GM19043 (cell line): ENCODE measurements at regions not wholly inside any gene's neighbourhood (a gene's known extent, or its start where the extent isn't known, plus 50 kb on each side); places are given as distances from the start of the nearest gene placed in this dataset.
"Not testable (repeated sequence)": the region's sequence is repeated elsewhere in the genome, so short reads cannot be mapped to it uniquely, and the experiment has no call there.

Source experiments
- ATAC-seq: cut with Tn5 transposase; IDR thresholded peaks from one replicate; pipeline ENCODE4 v1.9.1; 2021; ENCODE audit warnings: low read depth; ENCODE audit not compliant: unreplicated experiment

GRCh38 chr6:22117631-22118030, 179.2 kb downstream of the PRL start:
- no peak for ATAC-seq

DNA sequence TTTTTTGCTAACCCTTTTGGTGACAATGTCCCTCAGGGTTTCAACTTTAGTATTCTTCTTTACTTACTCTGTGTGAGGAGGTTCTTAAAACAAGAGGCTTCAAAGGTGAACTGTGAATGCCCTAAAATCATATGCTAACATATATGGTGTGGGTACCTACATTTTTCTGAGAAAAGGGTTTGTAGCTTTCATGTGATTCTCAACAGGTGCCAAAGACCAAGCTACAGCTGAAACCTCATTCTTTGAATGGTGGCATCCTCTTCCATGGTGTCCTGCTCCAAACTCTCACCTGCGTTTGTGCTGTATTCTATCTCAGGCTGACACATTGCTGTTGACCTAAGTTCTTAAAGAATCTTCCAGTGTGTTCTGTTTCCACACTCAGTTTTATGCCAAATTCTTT, 177.3 kb downstream of the PRL start:
- no peak for ATAC-seq

- ATAC-seq, result no peak
These were observed 172.1 kb downstream of the PRL start for GRCh38 chr6:22124756-22125155.

DNA sequence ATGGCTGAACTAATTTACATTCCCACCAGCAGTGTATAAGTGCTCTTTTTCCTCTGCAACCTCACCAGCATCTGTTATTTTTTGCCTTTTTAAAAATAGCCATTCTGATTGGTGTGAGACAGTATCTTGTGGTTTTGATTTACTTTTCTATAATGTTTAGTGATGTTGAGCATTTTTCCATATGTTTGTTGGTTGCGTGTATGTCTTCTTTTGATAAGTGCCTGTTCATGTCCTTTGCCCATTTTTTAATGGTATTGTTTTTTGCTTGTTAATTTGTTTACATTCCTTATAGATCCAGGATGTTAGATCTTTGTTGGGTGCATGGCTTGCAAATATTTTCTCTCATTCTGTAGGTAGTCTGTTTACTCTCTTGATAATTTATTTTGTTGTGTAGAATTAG, 169.9 kb downstream of the PRL start:
- no peak for ATAC-seq

GRCh38 chr6:22129751-22130150, 167.1 kb downstream of the PRL start:
- no peak for ATAC-seq

DNA sequence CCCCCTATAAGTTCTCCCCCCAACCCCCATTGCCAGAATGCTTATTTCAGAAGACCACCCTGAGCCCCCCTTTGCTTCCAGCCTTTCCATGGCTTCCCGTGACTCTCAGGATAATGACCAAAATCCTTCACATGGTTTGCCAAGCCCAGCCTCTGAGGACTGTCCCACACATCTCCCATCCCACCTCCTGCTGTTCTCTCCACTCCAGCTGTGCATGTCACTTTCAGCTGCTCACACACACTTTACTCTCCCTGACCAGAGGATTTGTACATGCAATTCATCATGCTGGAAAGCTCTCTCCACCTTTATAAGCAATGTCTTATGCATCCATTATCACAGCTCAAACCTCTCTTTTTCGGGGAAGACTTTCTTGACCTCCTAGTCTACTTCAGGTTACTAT, 164.2 kb downstream of the PRL start:
- no peak for ATAC-seq

DNA sequence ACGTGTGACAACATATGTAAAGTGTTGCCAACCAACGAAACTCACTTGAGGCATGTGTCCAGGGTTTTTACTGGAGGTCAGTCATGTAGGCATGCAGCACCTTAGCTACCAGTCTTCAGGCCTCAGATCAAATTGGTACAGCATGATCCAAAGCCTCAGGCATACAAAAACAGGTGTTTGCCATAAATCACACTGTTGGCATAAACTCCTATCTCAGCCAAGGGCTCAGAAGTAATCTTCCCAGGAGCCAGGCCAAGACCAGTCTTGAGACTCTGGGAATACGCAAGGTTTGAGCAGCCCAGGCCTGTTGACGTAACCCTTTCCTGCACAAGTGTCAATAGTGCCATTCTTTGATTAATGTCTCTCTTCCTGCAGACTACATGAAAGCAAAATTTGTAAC, 163.5 kb downstream of the PRL start:
- no peak for ATAC-seq

GRCh38 chr6:22134308-22134707, 162.5 kb downstream of the PRL start:
- ATAC-seq, result no peak

GRCh38 chr6:22135395-22135794, 161.4 kb downstream of the PRL start:
- ATAC-seq, result no peak

DNA sequence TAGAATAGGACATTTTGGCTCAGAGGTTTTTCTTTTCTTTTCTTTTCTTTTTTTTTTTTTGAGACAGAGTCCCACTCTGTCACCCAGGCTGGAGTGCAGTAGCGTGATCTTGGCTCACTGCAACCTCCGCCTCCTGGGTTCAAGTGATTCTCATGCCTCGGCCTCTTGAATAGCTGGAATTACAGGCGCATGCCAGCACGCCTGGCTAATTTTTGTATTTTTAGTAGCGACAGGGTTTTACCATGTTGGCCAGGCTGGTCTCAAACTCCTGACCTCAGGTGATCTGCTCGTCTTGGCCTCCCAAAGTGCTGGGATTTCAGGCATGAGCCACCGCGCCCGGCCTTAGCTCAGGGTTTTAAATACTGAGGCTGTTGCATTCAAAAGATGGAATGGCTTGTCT, 156.1 kb downstream of the PRL start:
- not testable (repeated sequence) for ATAC-seq

GRCh38 chr6:22141241-22141745, 155.5 kb downstream of the PRL start:
- no peak for ATAC-seq

DNA sequence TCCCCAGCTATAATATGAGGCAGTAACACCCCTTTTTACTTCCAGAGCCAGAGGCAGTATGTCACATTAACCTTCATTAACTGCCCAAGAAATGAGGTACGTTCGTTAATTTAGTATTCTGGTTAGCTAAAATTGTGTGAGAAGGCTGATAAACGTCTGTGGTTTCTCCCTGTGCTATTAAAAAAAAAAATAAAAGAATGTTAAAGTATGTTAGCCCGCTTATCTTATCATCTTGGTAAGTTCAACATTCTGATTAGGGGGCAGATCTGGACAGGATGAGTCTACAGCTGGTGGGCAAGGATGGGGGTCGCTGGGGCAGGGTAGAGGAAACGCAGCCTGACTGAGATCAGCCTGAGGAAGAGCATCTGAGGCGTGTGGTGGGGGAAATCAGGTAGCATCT, 154.0 kb downstream of the PRL start:
- no peak for ATAC-seq

- ATAC-seq, result no peak
These were observed 151.5 kb downstream of the PRL start for GRCh38 chr6:22145376-22145775.

DNA sequence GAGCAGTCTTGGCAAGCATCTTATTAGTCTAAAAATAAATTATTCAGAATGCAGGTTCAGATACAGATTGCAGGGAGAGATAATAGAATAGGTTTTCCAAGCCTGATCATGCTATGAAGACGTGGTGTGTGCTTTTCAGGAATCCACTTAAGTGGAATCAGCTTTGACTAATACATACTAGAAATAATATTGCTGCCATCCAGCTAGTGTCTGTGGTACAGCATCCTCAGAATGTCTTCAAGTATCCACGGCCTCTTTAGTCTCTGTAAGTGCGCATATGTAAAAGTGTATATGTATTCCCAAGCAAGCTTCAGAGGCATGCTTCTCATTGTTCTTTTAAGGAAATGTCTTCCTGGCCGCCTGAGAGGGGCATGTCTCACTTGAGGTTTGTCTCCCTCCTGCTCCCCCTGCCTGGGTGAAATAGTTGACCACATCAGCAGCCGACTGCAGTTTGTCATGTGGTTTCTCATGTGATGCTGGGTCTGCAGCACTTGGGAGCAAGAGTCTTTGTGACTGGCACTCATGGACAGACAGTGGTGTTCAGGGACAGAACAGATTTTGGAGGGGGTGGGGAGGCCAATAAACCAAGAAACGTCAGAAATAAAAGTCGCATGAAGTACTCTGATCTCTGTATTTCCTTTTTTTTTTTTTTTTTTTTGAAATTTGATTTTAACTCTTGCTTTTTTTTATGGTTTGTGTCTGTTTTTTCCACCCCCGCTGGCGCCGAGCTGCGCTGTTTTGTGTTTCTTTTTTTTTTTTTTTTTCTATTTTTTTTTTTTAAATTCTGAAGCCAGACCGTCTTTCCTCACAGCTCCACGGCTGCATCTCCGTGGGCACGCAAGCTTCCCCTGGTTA, 150.8 kb downstream of the PRL start:
- no peak for ATAC-seq

- ATAC-seq, result no peak
These were observed 150.2 kb downstream of the PRL start for GRCh38 chr6:22146678-22146930.

DNA sequence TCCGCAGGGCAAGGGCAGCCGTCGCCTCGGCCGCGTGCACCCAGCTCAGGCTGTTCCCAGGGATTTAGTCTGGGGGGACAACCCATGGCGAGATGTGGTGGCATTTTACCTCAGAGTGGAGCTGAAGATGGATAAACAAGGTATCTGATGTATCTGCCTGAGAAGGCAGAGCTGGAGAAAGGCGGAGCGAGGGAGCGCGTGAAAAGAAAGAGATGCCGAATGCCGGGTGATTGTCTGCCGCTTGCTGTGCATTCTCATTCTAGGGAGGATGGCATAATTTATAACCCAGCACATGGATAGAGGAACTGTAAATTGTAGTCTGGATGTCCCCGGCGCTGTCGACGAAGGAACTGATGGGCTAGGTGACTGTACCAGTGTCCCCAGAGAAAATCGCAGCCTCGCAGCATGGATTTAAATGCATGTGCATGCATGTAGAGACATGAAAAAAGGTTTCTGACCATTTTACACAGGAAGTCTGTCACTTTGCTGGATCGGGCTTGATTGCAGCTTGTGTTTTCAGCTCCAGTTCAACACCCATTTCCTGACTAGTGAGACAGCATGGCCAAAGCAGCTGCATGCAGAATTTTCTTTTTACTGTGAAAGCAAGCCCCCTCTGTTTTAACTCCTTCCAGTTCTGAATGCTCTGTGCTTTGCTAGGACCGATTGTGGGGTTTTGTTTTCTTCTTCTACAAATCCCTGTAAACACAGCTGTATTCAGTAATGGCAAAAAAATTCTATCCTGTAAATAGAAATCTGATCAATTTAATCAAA, 149.7 kb downstream of the PRL start:
- ATAC-seq, result no peak

- no peak for ATAC-seq
These were observed 148.7 kb downstream of the PRL start for GRCh38 chr6:22147921-22148776.

DNA sequence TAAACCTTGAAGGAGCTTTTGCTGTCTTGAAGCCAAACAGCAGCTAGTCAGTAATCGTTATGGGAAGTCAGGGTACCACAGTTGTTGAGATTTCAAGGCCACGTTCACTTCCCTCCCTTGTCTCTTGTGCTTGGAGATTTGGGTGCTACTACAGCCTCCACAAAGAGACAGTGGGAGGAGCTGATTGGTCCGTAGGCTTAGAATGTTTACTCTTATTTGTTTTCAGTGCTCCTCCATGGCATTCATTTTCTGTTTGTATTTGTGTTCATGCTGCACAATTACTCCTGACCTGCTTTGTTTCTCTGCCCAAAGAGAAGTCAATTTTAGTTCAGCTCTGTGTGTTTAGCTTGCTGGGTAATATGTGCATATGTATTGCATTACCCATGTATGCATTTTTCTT, 147.7 kb downstream of the PRL start:
- no peak for ATAC-seq

DNA sequence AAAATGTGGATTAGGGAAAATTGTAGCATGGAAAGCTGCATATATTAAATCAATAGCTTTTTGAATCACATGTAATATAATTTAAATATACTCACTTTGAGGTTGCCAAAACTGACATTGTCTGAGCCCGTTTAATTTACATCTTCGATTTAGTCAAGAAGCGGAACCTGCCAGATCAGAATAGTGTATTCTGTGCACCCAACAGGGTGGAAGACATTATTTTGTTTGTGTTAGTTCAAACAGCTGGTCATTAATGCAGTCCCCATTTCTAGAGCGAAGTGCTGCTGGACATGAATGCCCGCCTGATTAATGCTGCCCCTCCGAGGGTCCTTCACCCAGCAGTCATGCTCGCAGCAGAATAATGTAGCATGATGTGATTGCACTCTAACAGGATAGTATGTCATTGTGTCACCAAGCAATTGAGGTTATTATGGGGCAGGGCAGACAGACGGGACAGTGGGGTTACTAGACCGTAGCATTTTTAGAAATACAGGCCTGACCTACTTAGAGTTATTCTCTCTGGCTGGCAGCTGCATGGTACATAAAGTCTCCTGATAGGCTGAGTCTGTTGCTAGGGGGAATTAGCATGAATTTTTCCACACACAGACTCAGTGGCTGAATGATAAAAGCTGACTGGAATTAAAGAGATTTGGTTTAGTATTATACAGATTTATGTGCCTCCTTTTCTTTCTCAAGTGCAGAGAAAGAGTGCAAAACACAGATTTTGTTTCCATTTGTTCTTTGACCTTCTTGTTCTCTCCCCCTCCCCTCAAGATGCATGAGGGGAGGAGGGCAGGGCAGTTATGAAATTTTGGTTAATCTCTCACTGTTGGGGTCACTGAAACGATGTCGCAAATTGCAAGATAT, 147.1 kb downstream of the PRL start:
- no peak for ATAC-seq

- ATAC-seq, result no peak
These were observed 146.3 kb downstream of the PRL start for GRCh38 chr6:22150368-22151035.
